GM23248 (cell line): ENCODE measurements at regions not wholly inside any gene's neighbourhood (a gene's known extent, or its start where the extent isn't known, plus 50 kb on each side); places are given as distances from the start of the nearest gene placed in this dataset.

ENCODE experiments used
- DNase-seq: peaks from one replicate; pipeline ENCODE4 v3.0.0-alpha.2; 2015
- H2AFZ ChIP-seq: fragments of 200-600 bp; sonication (generic); 2 replicates; pipeline ENCODE4 v1.6.1; 2016; ENCODE audit warnings: antibody characterized with exemption
- H3F3A ChIP-seq: fragments of 200-600 bp; sonication (generic); 2 replicates; pipeline ENCODE4 v1.6.1; 2016; ENCODE audit warnings: mild to moderate bottlenecking, antibody characterized with exemption, mixed run types; ENCODE audit not compliant: insufficient read depth
- H3K27ac ChIP-seq: fragments of 200-600 bp; sonication (generic); 2 replicates; pipeline ENCODE4 v1.5.1; 2016; ENCODE audit warnings: mild to moderate bottlenecking
- H3K27me3 ChIP-seq: fragments of 200-600 bp; sonication (generic); replicated peaks from 2 replicates; pipeline ENCODE4 v1.6.1; 2016; ENCODE audit warnings: mild to moderate bottlenecking; ENCODE audit not compliant: insufficient read depth
- H3K36me3 ChIP-seq: fragments of 200-600 bp; sonication (generic); 2 replicates; pipeline ENCODE4 v1.6.1; 2016; ENCODE audit warnings: low read depth, mild to moderate bottlenecking
- H3K4me1 ChIP-seq: fragments of 200-600 bp; sonication (generic); 2 replicates; pipeline ENCODE4 v1.6.1; 2016; ENCODE audit warnings: mild to moderate bottlenecking; ENCODE audit not compliant: insufficient read depth
- H3K4me2 ChIP-seq: fragments of 200-600 bp; sonication (generic); one replicate; pipeline ENCODE4 v1.6.1; 2016; ENCODE audit warnings: mild to moderate bottlenecking; ENCODE audit not compliant: unreplicated experiment
- H3K4me3 ChIP-seq: fragments of 200-600 bp; sonication (generic); 2 replicates; pipeline ENCODE4 v1.5.1; 2016; ENCODE audit warnings: mild to moderate bottlenecking
- H3K79me2 ChIP-seq: fragments of 200-600 bp; sonication (generic); 2 replicates; pipeline ENCODE4 v1.6.1; 2016; ENCODE audit warnings: mild to moderate bottlenecking; ENCODE audit not compliant: insufficient read depth
- H3K9ac ChIP-seq: fragments of 200-600 bp; sonication (generic); 2 replicates; pipeline ENCODE4 v1.6.1; 2016; ENCODE audit warnings: mild to moderate bottlenecking
- H3K9me2 ChIP-seq: fragments of 200-600 bp; sonication (generic); 2 replicates; pipeline ENCODE4 v1.6.1; 2016; ENCODE audit warnings: mixed run types, mild to moderate bottlenecking, moderate library complexity; ENCODE audit not compliant: insufficient read depth
- H3K9me3 ChIP-seq: fragments of 200-600 bp; sonication (generic); one replicate; pipeline ENCODE4 v1.6.1; 2017; ENCODE audit warnings: low read depth
- H4K20me1 ChIP-seq: fragments of 200-600 bp; sonication (generic); 2 replicates; pipeline ENCODE4 v1.6.0; 2016; ENCODE audit not compliant: insufficient read depth
- EZH2 ChIP-seq: fragments of 200-600 bp; sonication (generic); IDR thresholded peaks from 2 replicates; pipeline ENCODE4 v1.6.1; 2018; ENCODE audit warnings: antibody characterized with exemption, mild to moderate bottlenecking; ENCODE audit not compliant: insufficient read depth, poor library complexity, severe bottlenecking
- EZH2phosphoT487 ChIP-seq: fragments of 200-600 bp; sonication (generic); IDR thresholded peaks from 2 replicates; pipeline ENCODE4 v1.6.1; 2018; ENCODE audit warnings: antibody characterized with exemption, moderate library complexity, mild to moderate bottlenecking, low read depth; ENCODE audit not compliant: insufficient read depth
- WGBS, 2 experiments: methylation state at CpG; one replicate each; pipeline ENCODE4 v1.1.6; 2015 to 2017; ENCODE audit warnings: low lambda C conversion rate in 2 of 2, low coverage in 1 of 2; ENCODE audit errors: missing lambda C conversion rate in 2 of 2; 5-methylcytosine and 5-hydroxymethylcytosine counted together
- in situ Hi-C: fragments of 300-500 bp; cut with MboI; formaldehyde crosslinking; loops from 2 replicates; pipeline ENCODE4 v1.15.0; 2020

DNA sequence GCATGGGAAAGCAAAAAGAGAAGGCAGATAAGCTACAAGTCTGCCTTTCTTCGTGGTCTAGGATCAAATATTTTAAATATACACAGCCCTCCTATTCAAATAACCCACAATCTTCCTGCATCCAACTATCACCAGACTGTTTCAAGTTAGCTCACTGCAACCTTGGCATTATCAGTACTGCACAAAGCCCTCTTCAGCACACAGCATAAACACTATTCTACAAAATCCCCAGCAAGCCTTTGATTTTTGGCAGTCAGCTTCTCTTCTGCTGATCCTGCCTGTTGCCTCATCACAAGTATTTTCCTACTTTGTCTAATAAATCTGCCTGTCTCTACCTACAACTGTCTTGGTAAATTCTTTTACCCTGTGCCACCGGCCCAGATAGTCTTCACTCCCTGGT, 142.9 kb downstream of the COX7C start:
- H3K9me2 ChIP-seq: no peaks in the 10 kb centered on the region
- no peak overlapping the region for H3K27ac ChIP-seq
- no peaks in the 10 kb centered on the region for H3K36me3 ChIP-seq
- no peak for DNase-seq
- no peaks in the 10 kb centered on the region for H3K79me2 ChIP-seq
- H3K4me1 ChIP-seq: no peaks in the 10 kb centered on the region
- H4K20me1 ChIP-seq: no peaks in the 10 kb centered on the region
- no peak overlapping the region for H3K4me2 ChIP-seq
- no peaks in the 10 kb centered on the region for H3K9me3 ChIP-seq
- 13 to 16% methylated on average over 2 of the region's 2 CpGs for WGBS, 2 experiments
- H3K9ac ChIP-seq: no peak overlapping the region
- H3K27me3 ChIP-seq: no peaks in the 10 kb centered on the region
- H3K4me3 ChIP-seq: no peak overlapping the region
- H2AFZ ChIP-seq: no peak overlapping the region
- no peaks in the 10 kb centered on the region for H3F3A ChIP-seq
- in situ Hi-C loops: no loop called here
- no peak for TF ChIP-seq EZH2
- TF ChIP-seq EZH2phosphoT487: no peak

DNA sequence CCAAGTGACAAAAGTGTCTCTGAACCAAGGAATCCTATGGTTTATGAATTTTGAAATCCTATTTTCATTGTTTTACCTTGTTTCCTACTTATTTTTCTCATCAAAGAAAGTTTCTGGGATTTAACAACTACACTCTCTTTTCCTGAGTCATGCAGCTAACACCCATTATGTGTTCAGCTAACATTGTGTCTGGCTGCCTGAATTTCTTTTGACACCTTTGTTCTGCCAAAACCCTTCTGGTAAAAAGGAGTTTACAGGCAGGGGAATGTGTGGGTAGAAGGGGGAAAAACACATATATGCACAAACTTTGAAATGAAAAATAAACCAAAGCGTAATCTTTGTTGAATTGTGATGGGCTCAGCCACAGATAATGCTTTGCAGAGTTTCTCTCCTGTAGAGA, 146.2 kb downstream of the COX7C start:
- H3K27me3 ChIP-seq: no peaks in the 10 kb centered on the region
- H3K9me2 ChIP-seq: no peaks in the 10 kb centered on the region
- 5 to 6% methylated on average over 1 of the region's 1 CpG for WGBS, 2 experiments
- H3K9ac ChIP-seq: no peak overlapping the region
- H3K79me2 ChIP-seq: no peaks in the 10 kb centered on the region
- no peak for DNase-seq
- H3K4me3 ChIP-seq: no peak overlapping the region
- no peak overlapping the region for H3K4me2 ChIP-seq
- H2AFZ ChIP-seq: no peak overlapping the region
- no peaks in the 10 kb centered on the region for H3K9me3 ChIP-seq
- no peak for TF ChIP-seq EZH2phosphoT487
- no peak for TF ChIP-seq EZH2
- no peaks in the 10 kb centered on the region for H3F3A ChIP-seq
- in situ Hi-C loops: no loop called here
- no peak overlapping the region for H3K27ac ChIP-seq
- H3K4me1 ChIP-seq: no peaks in the 10 kb centered on the region
- no peaks in the 10 kb centered on the region for H3K36me3 ChIP-seq
- H4K20me1 ChIP-seq: no peaks in the 10 kb centered on the region

DNA sequence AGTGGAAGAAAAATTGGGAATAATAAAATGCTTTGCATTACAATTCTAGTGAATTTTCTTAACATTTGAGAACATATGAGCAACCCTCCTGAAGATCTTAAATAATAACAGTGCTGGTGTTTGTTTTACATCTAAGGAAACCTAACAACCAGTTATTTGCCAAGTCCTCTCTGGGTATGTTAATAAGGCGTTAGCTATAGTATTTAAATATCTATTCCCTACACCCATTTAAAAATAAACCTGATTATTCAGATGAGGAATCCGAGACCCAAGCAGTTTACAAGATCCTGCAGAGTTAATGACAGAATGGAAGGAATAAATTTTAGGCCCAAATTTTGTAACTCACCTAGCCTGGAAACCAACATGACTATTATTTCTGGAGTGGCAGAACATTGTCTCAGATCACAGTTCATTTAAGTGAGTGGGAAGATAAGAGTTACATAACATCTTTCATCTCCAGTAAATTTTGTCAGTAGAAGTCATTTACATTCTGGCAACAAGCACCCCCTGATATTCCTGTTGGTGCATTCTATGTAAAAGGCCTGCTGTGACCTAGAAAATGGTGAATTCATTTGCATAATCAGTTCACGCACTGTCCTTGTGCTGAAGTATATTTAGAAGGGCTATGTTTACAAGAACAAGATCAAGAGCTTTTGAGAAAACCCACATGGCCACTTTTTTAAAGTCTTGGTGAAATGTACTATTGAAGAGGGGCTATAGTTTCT, 148.2 kb downstream of the COX7C start:
- Histone ChIP-seq H3F3A (no peaks in the 10 kb centered on the region), H2AFZ (no peak overlapping the region), H3K4me3 (no peak overlapping the region), H3K9me2 (no peaks in the 10 kb centered on the region), H3K27me3 (no peaks in the 10 kb centered on the region), H3K27ac (no peak overlapping the region), H3K36me3 (no peaks in the 10 kb centered on the region), H3K9me3 (no peaks in the 10 kb centered on the region), H3K79me2 (no peaks in the 10 kb centered on the region), H3K4me1 (no peaks in the 10 kb centered on the region), H3K9ac (no peak overlapping the region), H4K20me1 (no peaks in the 10 kb centered on the region), H3K4me2 (no peak overlapping the region)
- WGBS, 2 experiments: 8% methylated on average over 3 of the region's 3 CpGs
- TF ChIP-seq EZH2phosphoT487 (no peak), EZH2 (no peak)
- in situ Hi-C loops: no loop called here
- DNase-seq: no peak

DNA sequence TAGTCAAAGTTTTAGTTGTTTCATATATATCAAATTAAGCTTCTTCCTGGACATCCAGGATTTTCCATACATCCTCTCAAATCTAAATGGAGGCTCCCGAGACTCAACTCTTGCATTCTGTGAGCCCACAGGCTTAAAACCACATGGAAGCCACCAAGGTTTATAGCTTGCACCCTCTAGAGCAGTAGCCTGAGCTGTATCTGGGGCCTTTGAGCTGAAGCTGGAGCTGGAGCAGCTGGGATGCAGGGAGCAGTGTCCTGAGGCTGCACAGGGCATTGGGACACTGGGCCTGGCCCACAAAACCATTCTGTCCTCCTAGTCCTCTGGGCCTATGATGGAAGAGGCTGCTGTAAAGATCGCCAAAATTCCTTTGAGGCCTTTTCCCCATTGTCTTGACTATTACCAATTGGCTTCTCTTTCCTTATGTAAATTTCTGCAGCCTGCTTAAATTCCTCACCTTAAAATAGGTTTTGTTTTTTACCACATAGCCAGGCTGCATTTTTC, 151.0 kb downstream of the COX7C start:
- Histone ChIP-seq H4K20me1 (no peaks in the 10 kb centered on the region), H2AFZ (no peak overlapping the region), H3K9ac (no peak overlapping the region), H3K27me3 (no peaks in the 10 kb centered on the region), H3K9me2 (no peaks in the 10 kb centered on the region), H3F3A (no peaks in the 10 kb centered on the region), H3K79me2 (no peaks in the 10 kb centered on the region), H3K9me3 (no peaks in the 10 kb centered on the region), H3K4me2 (no peak overlapping the region), H3K27ac (no peak overlapping the region), H3K4me1 (no peaks in the 10 kb centered on the region), H3K36me3 (no peaks in the 10 kb centered on the region), H3K4me3 (no peak overlapping the region)
- TF ChIP-seq EZH2phosphoT487 (no peak), EZH2 (no peak)
- 3 to 4% methylated on average over 2 of the region's 2 CpGs for whole genome bisulfite sequencing, 2 experiments
- DNase-seq: no peak
- in situ Hi-C loops: no loop called here

DNA sequence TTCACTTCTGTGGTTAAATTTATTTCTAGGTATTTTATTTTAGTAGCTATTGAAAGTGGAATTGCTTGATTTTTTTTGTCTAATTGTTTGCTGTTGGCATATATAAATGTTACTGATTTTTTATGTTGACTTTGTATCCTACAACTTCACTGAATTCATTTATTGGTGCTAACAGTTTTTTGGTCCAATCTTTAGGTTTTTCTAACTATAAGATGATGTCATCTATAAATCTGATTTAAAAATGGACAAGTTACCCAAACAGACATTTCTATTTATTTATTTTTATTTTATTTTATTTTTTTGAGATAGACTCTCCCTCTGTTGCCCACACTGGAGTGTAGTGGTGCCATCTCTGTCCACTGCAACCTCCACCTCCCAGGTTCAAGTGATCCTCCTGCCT, 162.3 kb downstream of the COX7C start:
- DNase-seq: no peak
- Histone ChIP-seq H3K36me3 (no peaks in the 10 kb centered on the region), H3K4me3 (no peak overlapping the region), H3K9ac (no peak overlapping the region), H3K9me3 (no peaks in the 10 kb centered on the region), H3K9me2 (no peaks in the 10 kb centered on the region), H3K27ac (no peak overlapping the region), H3K79me2 (no peaks in the 10 kb centered on the region), H3K27me3 (no peaks in the 10 kb centered on the region), H2AFZ (no peak overlapping the region), H3K4me1 (no peaks in the 10 kb centered on the region), H3K4me2 (no peak overlapping the region), H3F3A (no peaks in the 10 kb centered on the region), H4K20me1 (no peaks in the 10 kb centered on the region)
- TF ChIP-seq EZH2: no peak
- no peak for TF ChIP-seq EZH2phosphoT487
- in situ Hi-C loops: no loop called here
